Vagina (tissue), 2 donors: ENCODE measurements at regions not wholly inside any gene's neighbourhood (a gene's known extent, or its start where the extent isn't known, plus 50 kb on each side); places are given as distances from the start of the nearest gene placed in this dataset.

Experiments
- DNase-seq, 2 donors: peaks; one replicate each; pipeline ENCODE4 v3.0.0-alpha.2; 2017; ENCODE audit errors: extremely low spot score in 2 of 2
- H3K27ac ChIP-seq: fragments of 200-600 bp; sonication (generic); one replicate; pipeline ENCODE4 v1.5.1; 2019
- H3K27me3 ChIP-seq: fragments of 200-600 bp; sonication (generic); one replicate; pipeline ENCODE4 v1.5.1; 2019
- H3K36me3 ChIP-seq, 2 donors: fragments of 200-600 bp; sonication (generic); one replicate each; pipeline ENCODE4 v1.5.1; 2017 to 2019
- H3K4me1 ChIP-seq: fragments of 200-600 bp; sonication (generic); one replicate; pipeline ENCODE4 v1.5.1; 2019
- H3K4me3 ChIP-seq, 2 donors: fragments of 200-600 bp; sonication (generic); 1 replicate in 1 of 2; 2 replicates in 1 of 2; pipeline ENCODE4 v1.5.1; 2016 to 2019
- H3K9me3 ChIP-seq: fragments of 200-600 bp; sonication (generic); one replicate; pipeline ENCODE4 v1.5.1; 2019
- POLR2A ChIP-seq, 2 donors: fragments of 450-650 bp; IDR thresholded peaks; one replicate each; pipeline ENCODE4 v1.6.1; 2017; ENCODE audit warnings: antibody characterized with exemption in 2 of 2, mild to moderate bottlenecking in 2 of 2, moderate library complexity in 2 of 2
- POLR2AphosphoS5 ChIP-seq, 2 donors: sonication (generic); formaldehyde crosslinking; IDR thresholded peaks; one replicate each; pipeline ENCODE4 v1.9.0; 2017; ENCODE audit warnings: antibody characterized with exemption in 2 of 2, mild to moderate bottlenecking in 2 of 2, low read depth in 1 of 2; ENCODE audit not compliant: insufficient read depth in 1 of 2
- intact Hi-C: fragments of 100-400 bp; cut with DNase I; formaldehyde crosslinking; loops from one replicate; pipeline ENCODE4 v1.15.1; 2023
- TF ChIP-seq, protein P1 (sequence below), 3 experiments: fragments of 450-650 bp in 2 of 3; fragments of 200-600 bp in 1 of 3; sonication (generic) in 1 of 3; IDR thresholded peaks; one replicate each; pipeline ENCODE4 v1.5.1; 2017 to 2019; ENCODE audit warnings: antibody characterized with exemption in 3 of 3, mild to moderate bottlenecking in 2 of 3, moderate library complexity in 2 of 3

DNA sequence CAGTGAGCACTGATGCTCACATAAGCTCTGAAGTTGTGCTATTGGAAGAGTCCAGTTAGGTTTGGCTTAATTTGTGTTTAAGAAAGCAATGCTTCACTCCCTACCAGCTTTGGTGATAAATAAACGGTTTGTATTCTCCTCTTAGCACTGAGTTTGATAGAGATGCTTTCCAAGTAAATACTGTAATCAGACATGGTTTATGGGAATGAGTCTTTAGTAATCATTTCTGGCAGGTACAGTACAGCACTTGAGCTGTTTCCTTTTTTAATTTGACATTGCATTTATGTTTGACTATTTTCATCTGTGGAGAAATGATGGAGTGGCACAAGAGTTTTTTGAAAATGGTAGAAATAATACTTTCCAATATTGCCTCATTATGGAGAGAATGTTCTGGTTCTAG lies 455.3 kb downstream of the ACTRT1 start:
- H3K36me3 ChIP-seq = no peaks in the 10 kb centered on the region
- H3K27me3 ChIP-seq = no peaks in the 10 kb centered on the region
- H3K9me3 ChIP-seq = no peaks in the 10 kb centered on the region
- H3K4me1 ChIP-seq = no peaks in the 10 kb centered on the region
- H3K4me3 ChIP-seq = no peak overlapping the region
- DNase-seq = no peak
- no peak overlapping the region for H3K27ac ChIP-seq
- no peak for TF ChIP-seq POLR2AphosphoS5 (IDR thresholded peaks at IDR 0.05; ENCODE audit: insufficient read depth in 1 of 2, low read depth in 1 of 2)
- TF ChIP-seq POLR2A (IDR thresholded peaks at IDR 0.05) = no peak
- TF ChIP-seq, protein P1, sequence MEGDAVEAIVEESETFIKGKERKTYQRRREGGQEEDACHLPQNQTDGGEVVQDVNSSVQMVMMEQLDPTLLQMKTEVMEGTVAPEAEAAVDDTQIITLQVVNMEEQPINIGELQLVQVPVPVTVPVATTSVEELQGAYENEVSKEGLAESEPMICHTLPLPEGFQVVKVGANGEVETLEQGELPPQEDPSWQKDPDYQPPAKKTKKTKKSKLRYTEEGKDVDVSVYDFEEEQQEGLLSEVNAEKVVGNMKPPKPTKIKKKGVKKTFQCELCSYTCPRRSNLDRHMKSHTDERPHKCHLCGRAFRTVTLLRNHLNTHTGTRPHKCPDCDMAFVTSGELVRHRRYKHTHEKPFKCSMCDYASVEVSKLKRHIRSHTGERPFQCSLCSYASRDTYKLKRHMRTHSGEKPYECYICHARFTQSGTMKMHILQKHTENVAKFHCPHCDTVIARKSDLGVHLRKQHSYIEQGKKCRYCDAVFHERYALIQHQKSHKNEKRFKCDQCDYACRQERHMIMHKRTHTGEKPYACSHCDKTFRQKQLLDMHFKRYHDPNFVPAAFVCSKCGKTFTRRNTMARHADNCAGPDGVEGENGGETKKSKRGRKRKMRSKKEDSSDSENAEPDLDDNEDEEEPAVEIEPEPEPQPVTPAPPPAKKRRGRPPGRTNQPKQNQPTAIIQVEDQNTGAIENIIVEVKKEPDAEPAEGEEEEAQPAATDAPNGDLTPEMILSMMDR (IDR thresholded peaks at IDR 0.05) = no peak
- intact Hi-C loops = no loop called here

DNA sequence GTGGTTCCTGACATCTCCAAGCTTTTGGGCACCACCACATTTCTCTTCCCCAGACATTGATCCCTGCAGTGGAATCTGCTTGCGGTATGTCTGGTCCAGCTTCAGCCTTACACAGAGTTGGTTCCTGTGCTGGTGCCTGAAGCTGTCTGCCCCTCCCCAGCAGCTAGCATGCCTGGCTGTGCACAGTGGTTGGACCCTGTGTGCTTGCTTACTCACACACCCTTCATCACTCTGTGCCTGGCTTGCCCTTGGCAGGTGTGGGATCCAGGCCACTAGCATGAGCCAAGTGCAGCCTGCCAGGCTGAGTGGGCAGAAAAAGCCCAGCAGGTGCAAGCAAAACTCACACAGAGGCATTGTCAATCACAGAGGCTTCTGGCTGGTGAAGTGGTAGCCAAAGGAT lies 473.8 kb downstream of the ACTRT1 start:
- TF ChIP-seq POLR2A (IDR thresholded peaks at IDR 0.05) = no peak
- TF ChIP-seq POLR2AphosphoS5 (IDR thresholded peaks at IDR 0.05; ENCODE audit: insufficient read depth in 1 of 2, low read depth in 1 of 2) = no peak
- TF ChIP-seq, protein P1 (IDR thresholded peaks at IDR 0.05) = no peak
- no peak overlapping the region for H3K27ac ChIP-seq
- H3K36me3 ChIP-seq = no peaks in the 10 kb centered on the region
- intact Hi-C loops = no loop called here
- no peaks in the 10 kb centered on the region for H3K4me1 ChIP-seq
- H3K4me3 ChIP-seq = no peak overlapping the region
- no peaks in the 10 kb centered on the region for H3K9me3 ChIP-seq
- H3K27me3 ChIP-seq = no peaks in the 10 kb centered on the region
- peak in 1 of 2 donors; percentile 71 for DNase-seq

DNA sequence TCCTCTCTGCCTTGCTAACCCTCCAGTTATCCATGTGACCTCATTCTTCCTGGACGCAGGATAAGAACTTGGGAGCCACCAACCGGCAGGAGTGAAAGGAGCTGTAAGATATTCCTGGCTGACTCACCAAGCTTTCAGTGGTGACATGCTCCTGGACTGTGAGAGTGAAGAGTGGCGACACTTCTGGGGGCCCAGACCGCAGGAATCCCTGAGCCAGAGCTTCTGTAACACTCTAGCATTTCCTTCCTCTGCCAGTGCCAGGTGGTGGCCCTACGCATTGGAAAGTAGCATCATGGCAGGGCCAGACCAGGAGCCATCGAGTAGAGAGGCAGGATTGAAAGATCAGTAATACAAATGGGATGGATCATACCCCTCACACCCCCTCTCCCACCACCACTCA lies 474.3 kb downstream of the ACTRT1 start:
- peak in 1 of 2 donors; percentile 70 for DNase-seq
- H3K27me3 ChIP-seq = no peaks in the 10 kb centered on the region
- H3K4me1 ChIP-seq = no peaks in the 10 kb centered on the region
- H3K4me3 ChIP-seq = no peak overlapping the region
- TF ChIP-seq POLR2AphosphoS5 (IDR thresholded peaks at IDR 0.05; ENCODE audit: insufficient read depth in 1 of 2, low read depth in 1 of 2) (no peak), POLR2A (IDR thresholded peaks at IDR 0.05) (no peak)
- TF ChIP-seq, protein P1 (IDR thresholded peaks at IDR 0.05) = no peak
- intact Hi-C loops = no loop called here
- H3K9me3 ChIP-seq = no peaks in the 10 kb centered on the region
- H3K27ac ChIP-seq = no peak overlapping the region
- no peaks in the 10 kb centered on the region for H3K36me3 ChIP-seq

DNA sequence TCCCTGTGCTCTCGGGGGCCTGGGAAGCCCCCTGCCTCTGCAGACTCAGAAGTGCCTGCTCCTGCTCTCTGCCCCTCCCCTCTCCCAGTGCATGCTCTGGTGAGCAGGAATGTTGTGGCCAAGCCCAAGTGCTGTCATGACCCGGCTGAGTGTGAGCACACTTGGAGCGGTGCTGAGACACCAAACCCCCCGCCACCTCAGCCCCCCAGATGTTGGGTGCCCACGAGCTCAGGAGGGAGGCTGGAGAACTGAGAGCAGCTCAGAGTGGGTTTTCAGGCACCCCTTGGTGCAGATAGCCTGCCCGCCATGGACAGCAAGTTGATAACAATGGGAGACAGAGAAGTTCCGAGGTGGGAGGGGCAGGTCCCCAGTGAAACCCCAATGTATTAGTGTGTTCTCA lies 477.4 kb downstream of the ACTRT1 start:
- TF ChIP-seq POLR2A (IDR thresholded peaks at IDR 0.05) = no peak
- no peak for TF ChIP-seq POLR2AphosphoS5 (IDR thresholded peaks at IDR 0.05; ENCODE audit: insufficient read depth in 1 of 2, low read depth in 1 of 2)
- TF ChIP-seq, protein P1 (IDR thresholded peaks at IDR 0.05) = no peak
- H3K27ac ChIP-seq = no peak overlapping the region
- H3K36me3 ChIP-seq = no peaks in the 10 kb centered on the region
- DNase-seq = no peak
- no peaks in the 10 kb centered on the region for H3K9me3 ChIP-seq
- no peaks in the 10 kb centered on the region for H3K4me1 ChIP-seq
- no peaks in the 10 kb centered on the region for H3K27me3 ChIP-seq
- no peak overlapping the region for H3K4me3 ChIP-seq
- intact Hi-C loops = no loop called here

DNA sequence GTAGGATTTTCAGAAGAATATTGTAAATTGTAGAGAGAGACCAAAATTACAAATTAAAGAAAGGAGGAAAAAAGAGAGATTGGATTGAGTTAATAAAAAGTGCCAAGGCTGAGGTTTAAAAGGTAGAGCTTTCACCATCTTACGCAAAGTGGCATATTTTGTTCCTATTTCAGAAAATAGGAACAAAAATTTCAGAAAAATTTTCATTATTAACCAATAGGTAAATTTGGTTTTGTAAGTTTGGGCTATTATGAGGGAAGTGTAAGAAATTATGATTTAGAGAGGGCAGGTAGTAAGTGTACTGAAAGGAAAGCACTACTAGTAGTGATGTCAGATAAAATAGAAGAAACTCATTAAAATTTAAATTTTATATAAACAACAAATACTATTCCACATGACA lies 479.7 kb downstream of the ACTRT1 start:
- Histone ChIP-seq H3K36me3 (no peaks in the 10 kb centered on the region), H3K4me3 (no peak overlapping the region)
- intact Hi-C loops = no loop called here

More for the DNA sequence above, 479.7 kb downstream of the ACTRT1 start:
- no peaks in the 10 kb centered on the region for H3K4me1 ChIP-seq
- H3K9me3 ChIP-seq = no peaks in the 10 kb centered on the region
- DNase-seq = no peak
- no peak overlapping the region for H3K27ac ChIP-seq
- TF ChIP-seq POLR2A (IDR thresholded peaks at IDR 0.05) (no peak), POLR2AphosphoS5 (IDR thresholded peaks at IDR 0.05; ENCODE audit: insufficient read depth in 1 of 2, low read depth in 1 of 2) (no peak)
- TF ChIP-seq, protein P1 (IDR thresholded peaks at IDR 0.05) = no peak
- H3K27me3 ChIP-seq = no peaks in the 10 kb centered on the region
